HFFc6 (cell line): ENCODE measurements at regions not wholly inside any gene's neighbourhood (a gene's known extent, or its start where the extent isn't known, plus 50 kb on each side); places are given as distances from the start of the nearest gene placed in this dataset.
"Not testable (repeated sequence)": the region's sequence is repeated elsewhere in the genome, so short reads cannot be mapped to it uniquely, and the experiment has no call there.

ENCODE experiments used
- DNase-seq: peaks from one replicate; pipeline ENCODE4 v3.0.0-alpha.2; 2018
- H3K27ac Mint-ChIP-seq: 2 replicates; pipeline ENCODE4 v1.8.0; 2020; ENCODE audit warnings: mild to moderate bottlenecking, mixed read lengths
- H3K27me3 Mint-ChIP-seq: 2 replicates; pipeline ENCODE4 v1.8.0; 2021; ENCODE audit warnings: mild to moderate bottlenecking, moderate library complexity, mixed read lengths; ENCODE audit not compliant: insufficient read depth
- H3K36me3 Mint-ChIP-seq: 2 replicates; pipeline ENCODE4 v1.8.0; 2021; ENCODE audit warnings: low read depth, mixed read lengths
- H3K4me1 Mint-ChIP-seq: 2 replicates; pipeline ENCODE4 v1.8.0; 2020; ENCODE audit warnings: low read depth, mixed read lengths
- H3K4me3 Mint-ChIP-seq: 2 replicates; pipeline ENCODE4 v1.8.0; 2020; ENCODE audit warnings: mild to moderate bottlenecking, moderate library complexity, mixed read lengths
- H3K9me3 Mint-ChIP-seq: 2 replicates; pipeline ENCODE4 v1.8.0; 2020; ENCODE audit warnings: mild to moderate bottlenecking, mixed read lengths
- CTCF ChIP-seq: fragments of 200-600 bp; sonication (generic); IDR thresholded peaks from 2 replicates; pipeline ENCODE4 v1.5.0; 2021; ENCODE audit warnings: antibody characterized with exemption, mild to moderate bottlenecking

GRCh38 chr6:86147311-86147710, 504.6 kb upstream of the SYNCRIP start:
- peaks cover 43% of the 10 kb centered on the region for H3K9me3 Mint-ChIP-seq
- no peak overlapping the region for H3K4me3 Mint-ChIP-seq
- H3K27me3 Mint-ChIP-seq: no peaks in the 10 kb centered on the region
- DNase-seq: no peak
- no peak overlapping the region for H3K27ac Mint-ChIP-seq
- no peaks in the 10 kb centered on the region; the same call in 1 of the 2 replicates for H3K36me3 Mint-ChIP-seq
- H3K4me1 Mint-ChIP-seq: no peaks in the 10 kb centered on the region
- TF ChIP-seq CTCF: no peak

- peaks cover 39% of the 10 kb centered on the region for H3K9me3 Mint-ChIP-seq
- H3K4me3 Mint-ChIP-seq, DNase-seq, H3K36me3 Mint-ChIP-seq, H3K27ac Mint-ChIP-seq, H3K4me1 Mint-ChIP-seq, H3K27me3 Mint-ChIP-seq: not testable (repeated sequence)
These were observed 504.1 kb upstream of the SYNCRIP start for GRCh38 chr6:86146751-86147150.

GRCh38 chr6:86142326-86142725, 499.6 kb upstream of the SYNCRIP start:
- Mint-ChIP-seq H3K9me3 (peaks cover 28% of the 10 kb centered on the region), H3K27me3 (no peaks in the 10 kb centered on the region; the same call in 1 of the 2 replicates), H3K4me3 (no peak overlapping the region), H3K36me3 (peaks cover 4% of the 10 kb centered on the region; the same call in 1 of the 2 replicates), H3K4me1 (no peaks in the 10 kb centered on the region), H3K27ac (no peak overlapping the region)
- TF ChIP-seq CTCF: no peak
- no peak for DNase-seq

GRCh38 chr6:86128130-86128814, 485.6 kb upstream of the SYNCRIP start:
- Mint-ChIP-seq H3K9me3 (peaks cover 47% of the 10 kb centered on the region), H3K27me3 (no peaks in the 10 kb centered on the region; the same call in 1 of the 2 replicates), H3K4me1 (no peaks in the 10 kb centered on the region), H3K27ac (no peak overlapping the region), H3K36me3 (no peaks in the 10 kb centered on the region), H3K4me3 (no peak overlapping the region)
- TF ChIP-seq CTCF: no peak
- no peak for DNase-seq

GRCh38 chr6:86122086-86122485, 479.4 kb upstream of the SYNCRIP start:
- H3K9me3 Mint-ChIP-seq: peaks cover 36% of the 10 kb centered on the region
- H3K4me3 Mint-ChIP-seq: no peak overlapping the region

More at GRCh38 chr6:86122086-86122485, 479.4 kb upstream of the SYNCRIP start:
- no peak overlapping the region for H3K27ac Mint-ChIP-seq
- H3K27me3 Mint-ChIP-seq: no peaks in the 10 kb centered on the region; the same call in 1 of the 2 replicates
- TF ChIP-seq CTCF: no peak
- no peaks in the 10 kb centered on the region for H3K36me3 Mint-ChIP-seq
- no peak for DNase-seq
- no peaks in the 10 kb centered on the region for H3K4me1 Mint-ChIP-seq
